CD4-positive, CD25-positive, alpha-beta regulatory T cell (primary cell): ENCODE measurements at regions not wholly inside any gene's neighbourhood (a gene's known extent, or its start where the extent isn't known, plus 50 kb on each side); places are given as distances from the start of the nearest gene placed in this dataset.

ENCODE experiments used
- ATAC-seq, 2 donors: fragments of 150-1000 bp; cut with Tn5 transposase; one replicate each; pipeline ENCODE4 v1.10.0; 2021; ENCODE audit warnings: low read depth in 2 of 2, moderate number of reproducible peaks in 2 of 2, moderate library complexity in 1 of 2
- DNase-seq, 3 donors: peaks; one replicate each; pipeline versions ENCODE4 v3.0.0 to v3.0.0-alpha.2; 2012 to 2022; ENCODE audit warnings: mixed read lengths in 1 of 3
- H3K27ac ChIP-seq: one replicate; pipeline ENCODE4 v1.7.0; 2013; ENCODE audit warnings: mild to moderate bottlenecking, low read length; ENCODE audit not compliant: insufficient read depth, poor library complexity, severe bottlenecking
- H3K27me3 ChIP-seq: one replicate; pipeline ENCODE4 v1.7.0; 2013; ENCODE audit warnings: low read length; ENCODE audit not compliant: control insufficient read depth, insufficient read depth
- H3K36me3 ChIP-seq: one replicate; pipeline ENCODE4 v1.7.0; 2013; ENCODE audit warnings: mild to moderate bottlenecking, low read length, moderate library complexity; ENCODE audit not compliant: control insufficient read depth, insufficient read depth
- H3K4me1 ChIP-seq: 2 replicates; pipeline ENCODE4 v1.7.0; 2013; ENCODE audit warnings: mild to moderate bottlenecking, low read length; ENCODE audit not compliant: insufficient read depth, control insufficient read depth, poor library complexity, severe bottlenecking
- H3K4me3 ChIP-seq: one replicate; pipeline ENCODE4 v1.7.0; 2013; ENCODE audit warnings: low read depth, mild to moderate bottlenecking, low read length, moderate library complexity
- H3K9me3 ChIP-seq, 2 experiments: 1 replicate in 1 of 2; 2 replicates in 1 of 2; pipeline ENCODE4 v1.7.0; 2013; ENCODE audit warnings: low read length in 2 of 2, mild to moderate bottlenecking in 1 of 2, moderate library complexity in 1 of 2; ENCODE audit not compliant: control insufficient read depth in 2 of 2
- H3K27ac Mint-ChIP-seq, 3 donors: one replicate each; pipeline ENCODE4 v1.8.0; 2020 to 2022; ENCODE audit warnings: mild to moderate bottlenecking in 3 of 3, mixed read lengths in 3 of 3, moderate library complexity in 2 of 3
- H3K27me3 Mint-ChIP-seq: one replicate; pipeline ENCODE4 v1.8.0; 2022; ENCODE audit warnings: mild to moderate bottlenecking, mixed read lengths
- H3K36me3 Mint-ChIP-seq: one replicate; pipeline ENCODE4 v1.8.0; 2020; ENCODE audit warnings: mixed read lengths
- H3K4me1 Mint-ChIP-seq, 4 donors: one replicate each; pipeline ENCODE4 v1.8.0; 2020 to 2022; ENCODE audit warnings: mixed read lengths in 4 of 4, mild to moderate bottlenecking in 1 of 4
- H3K4me3 Mint-ChIP-seq, 4 donors: one replicate each; pipeline ENCODE4 v1.8.0; 2020 to 2022; ENCODE audit warnings: mild to moderate bottlenecking in 4 of 4, mixed read lengths in 4 of 4, moderate library complexity in 3 of 4
- H3K9me3 Mint-ChIP-seq, 7 donors: one replicate each; pipeline ENCODE4 v1.8.0; 2020 to 2022; ENCODE audit warnings: mixed read lengths in 7 of 7, mild to moderate bottlenecking in 3 of 7, moderate library complexity in 2 of 7

GRCh38 chr9:111728143-111728542 lies 66.6 kb downstream of the SHOC1 start:
- Histone ChIP-seq H3K4me3 (no peak overlapping the region), H3K4me1 (no peaks in the 10 kb centered on the region), H3K27me3 (no peaks in the 10 kb centered on the region), H3K27ac (no peak overlapping the region), H3K9me3 (no peaks in the 10 kb centered on the region), H3K36me3 (peaks cover 2% of the 10 kb centered on the region)
- Mint-ChIP-seq H3K36me3 (peaks cover 22% of the 10 kb centered on the region), H3K9me3 (peaks cover 0 to 7% (median 4%) of the 10 kb centered on the region in 7 donors), H3K4me3 (no peak overlapping the region), H3K27ac (no peak overlapping the region), H3K4me1 (no peaks in the 10 kb centered on the region), H3K27me3 (no peaks in the 10 kb centered on the region)
- no peak for DNase-seq
- ATAC-seq: no peak

- Mint-ChIP-seq H3K36me3 (peaks cover 22% of the 10 kb centered on the region), H3K9me3 (peaks cover 0 to 7% (median 4%) of the 10 kb centered on the region in 7 donors), H3K4me3 (no peak overlapping the region), H3K4me1 (no peaks in the 10 kb centered on the region), H3K27ac (no peak overlapping the region), H3K27me3 (no peaks in the 10 kb centered on the region)
- Histone ChIP-seq H3K36me3 (peaks cover 2% of the 10 kb centered on the region), H3K27me3 (no peaks in the 10 kb centered on the region), H3K4me3 (no peak overlapping the region), H3K4me1 (no peaks in the 10 kb centered on the region), H3K27ac (no peak overlapping the region), H3K9me3 (no peaks in the 10 kb centered on the region)
- DNase-seq (no peak), ATAC-seq (no peak)
Measured at GRCh38 chr9:111726949-111727348, 65.5 kb downstream of the GNG10 start.

GRCh38 chr9:111720174-111720573 lies 58.8 kb downstream of the GNG10 start:
- H3K27me3 ChIP-seq: no peaks in the 10 kb centered on the region
- H3K36me3 Mint-ChIP-seq: peaks cover 10% of the 10 kb centered on the region
- no peak overlapping the region for H3K4me3 Mint-ChIP-seq
- no peak for ATAC-seq
- no peaks in the 10 kb centered on the region for H3K9me3 Mint-ChIP-seq
- H3K36me3 ChIP-seq: no peaks in the 10 kb centered on the region
- DNase-seq: peak in 2 of 3 donors; percentile 5 to 26
- no peak overlapping the region for H3K27ac Mint-ChIP-seq
- H3K4me3 ChIP-seq: no peak overlapping the region
- H3K27me3 Mint-ChIP-seq: no peaks in the 10 kb centered on the region
- no peaks in the 10 kb centered on the region for H3K4me1 ChIP-seq
- H3K4me1 Mint-ChIP-seq: no peaks in the 10 kb centered on the region
- H3K9me3 ChIP-seq: no peaks in the 10 kb centered on the region
- H3K27ac ChIP-seq: no peak overlapping the region
